LNCaP clone FGC (cell line): ENCODE measurements at regions not wholly inside any gene's neighbourhood (a gene's known extent, or its start where the extent isn't known, plus 50 kb on each side); places are given as distances from the start of the nearest gene placed in this dataset.

Experiments used
- DNase-seq: peaks from one replicate; pipeline ENCODE4 v3.0.0-alpha.2; 2011; ENCODE audit warnings: low read depth
- H3K4me3 ChIP-seq: 2 replicates; pipeline ENCODE4 v1.5.1; 2011; ENCODE audit warnings: mild to moderate bottlenecking, low read depth, low read length, control low read depth
- TF ChIP-seq, protein P1 (sequence below): IDR thresholded peaks from 2 replicates; pipeline ENCODE4 v1.5.1; 2012; ENCODE audit warnings: mild to moderate bottlenecking; ENCODE audit not compliant: control insufficient read depth, insufficient read depth; ENCODE audit errors: extremely low read depth

DNA sequence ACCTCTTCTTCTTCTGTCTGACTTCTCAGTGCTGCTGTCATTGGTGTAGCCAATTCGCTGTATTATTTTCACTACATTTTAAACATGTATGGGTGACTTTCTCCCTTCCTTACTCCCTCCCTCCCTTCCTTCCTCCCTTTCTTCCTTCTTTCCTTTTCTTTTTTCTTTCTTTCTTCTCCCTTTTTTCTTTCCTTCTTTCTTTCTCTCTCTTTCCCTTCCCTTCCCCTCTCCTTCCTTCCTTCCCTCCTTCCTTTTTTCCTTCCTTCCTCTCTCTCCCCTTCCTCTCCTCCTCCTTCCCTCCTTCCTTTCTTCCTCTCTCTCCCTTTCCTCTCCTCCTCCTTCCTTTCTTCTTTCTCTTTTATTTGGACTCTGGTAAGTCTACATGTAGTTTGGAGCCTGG is 240.8 kb downstream of the GATA3 start:
- DNase-seq: no peak
- no peak overlapping the region for H3K4me3 ChIP-seq
- TF ChIP-seq, protein P1, sequence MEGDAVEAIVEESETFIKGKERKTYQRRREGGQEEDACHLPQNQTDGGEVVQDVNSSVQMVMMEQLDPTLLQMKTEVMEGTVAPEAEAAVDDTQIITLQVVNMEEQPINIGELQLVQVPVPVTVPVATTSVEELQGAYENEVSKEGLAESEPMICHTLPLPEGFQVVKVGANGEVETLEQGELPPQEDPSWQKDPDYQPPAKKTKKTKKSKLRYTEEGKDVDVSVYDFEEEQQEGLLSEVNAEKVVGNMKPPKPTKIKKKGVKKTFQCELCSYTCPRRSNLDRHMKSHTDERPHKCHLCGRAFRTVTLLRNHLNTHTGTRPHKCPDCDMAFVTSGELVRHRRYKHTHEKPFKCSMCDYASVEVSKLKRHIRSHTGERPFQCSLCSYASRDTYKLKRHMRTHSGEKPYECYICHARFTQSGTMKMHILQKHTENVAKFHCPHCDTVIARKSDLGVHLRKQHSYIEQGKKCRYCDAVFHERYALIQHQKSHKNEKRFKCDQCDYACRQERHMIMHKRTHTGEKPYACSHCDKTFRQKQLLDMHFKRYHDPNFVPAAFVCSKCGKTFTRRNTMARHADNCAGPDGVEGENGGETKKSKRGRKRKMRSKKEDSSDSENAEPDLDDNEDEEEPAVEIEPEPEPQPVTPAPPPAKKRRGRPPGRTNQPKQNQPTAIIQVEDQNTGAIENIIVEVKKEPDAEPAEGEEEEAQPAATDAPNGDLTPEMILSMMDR: no peak

DNA sequence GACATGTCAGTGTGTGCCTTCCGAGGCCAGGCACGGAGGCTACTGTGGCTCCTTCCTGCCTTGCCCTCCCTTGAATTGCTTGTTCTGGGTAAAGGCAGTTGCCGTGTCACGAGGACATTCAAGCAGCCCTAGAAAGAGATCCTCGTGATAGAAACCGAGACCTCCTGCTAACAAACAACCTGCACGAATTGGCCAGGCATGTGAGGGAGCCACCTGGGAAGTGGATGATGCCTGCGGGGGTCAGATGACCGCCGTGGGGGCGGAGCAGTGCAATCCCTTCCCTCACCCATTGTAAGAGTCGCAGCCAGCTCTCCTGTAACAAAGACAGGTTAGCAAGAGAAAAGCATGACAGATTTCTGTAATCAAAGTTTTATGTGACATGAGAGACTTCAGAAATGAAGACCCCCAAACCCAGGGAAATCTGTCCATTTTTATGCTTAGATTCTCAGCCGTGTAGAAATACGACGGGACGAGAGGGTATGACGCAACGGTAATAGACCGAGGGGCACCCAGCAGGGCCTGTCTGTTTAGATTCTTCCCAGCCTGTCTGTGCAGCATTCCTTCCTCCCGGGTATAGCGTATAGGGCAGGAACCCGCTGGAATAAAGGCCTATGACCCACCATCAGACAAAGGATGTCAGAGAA is 241.7 kb downstream of the GATA3 start:
- TF ChIP-seq, protein P1: no peak
- no peak overlapping the region for H3K4me3 ChIP-seq
- no peak for DNase-seq

DNA sequence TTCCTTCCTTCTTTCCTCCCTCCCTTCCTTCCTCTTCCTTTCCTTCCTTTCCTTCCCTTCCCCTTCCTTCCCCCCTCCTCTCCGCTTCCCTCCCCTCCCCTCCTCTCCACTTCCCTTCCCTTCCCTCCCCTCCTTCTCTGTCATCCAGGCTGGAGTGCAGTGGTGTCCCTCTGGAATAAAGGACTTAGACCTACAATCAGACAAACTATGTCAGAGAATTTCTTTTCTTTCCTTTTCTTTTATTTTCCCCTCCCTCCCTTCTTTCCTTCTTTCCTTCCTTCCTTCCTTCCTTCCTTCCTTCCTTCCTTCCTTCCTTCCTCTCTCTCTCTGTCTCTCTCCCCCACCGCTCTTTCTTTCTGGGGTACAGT is 242.2 kb downstream of the GATA3 start:
- H3K4me3 ChIP-seq: no peak overlapping the region
- no peak for DNase-seq
- TF ChIP-seq, protein P1: no peak

DNA sequence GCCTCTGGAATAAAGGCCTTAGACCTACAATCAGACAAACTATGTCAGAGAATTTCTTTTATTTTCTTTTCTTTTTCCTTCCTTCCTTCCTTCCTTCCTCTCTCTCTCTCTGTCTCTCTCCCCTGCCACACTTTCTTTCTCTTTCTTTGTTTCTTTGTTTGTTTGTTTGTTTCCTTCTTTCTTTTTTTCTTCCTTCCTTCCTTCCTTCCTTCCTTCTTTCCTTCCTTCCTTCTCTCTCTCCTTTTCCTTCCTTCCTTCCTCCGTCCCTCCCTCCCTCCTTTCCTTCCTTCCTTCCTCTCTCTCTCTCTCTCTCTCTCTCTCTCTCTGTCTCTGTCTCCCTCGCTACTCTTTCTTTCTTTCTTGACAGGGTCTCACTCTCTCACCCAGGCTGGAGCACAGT is 242.6 kb downstream of the GATA3 start:
- no peak for DNase-seq
- TF ChIP-seq, protein P1: no peak
- no peak overlapping the region for H3K4me3 ChIP-seq

DNA sequence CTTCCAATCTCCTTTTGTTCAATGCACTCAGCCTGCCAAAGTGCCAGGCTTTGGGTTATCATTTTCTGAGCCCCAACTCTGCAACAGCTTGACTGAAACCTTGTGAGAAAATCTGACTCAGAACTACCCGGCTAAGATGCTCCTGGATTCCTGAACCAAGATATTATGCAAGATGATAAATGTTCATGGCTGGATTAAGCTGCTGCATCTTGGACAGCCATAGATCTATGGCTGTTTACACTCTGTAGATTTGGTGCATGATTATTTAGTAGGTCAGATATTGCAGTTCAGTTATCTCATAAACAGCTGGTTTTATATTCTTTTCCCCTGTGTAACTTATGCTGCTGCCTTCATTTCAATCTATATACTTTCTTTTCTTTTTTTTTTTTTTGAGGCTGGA is 243.5 kb downstream of the GATA3 start:
- no peak overlapping the region for H3K4me3 ChIP-seq
- DNase-seq: no peak
- TF ChIP-seq, protein P1: no peak

DNA sequence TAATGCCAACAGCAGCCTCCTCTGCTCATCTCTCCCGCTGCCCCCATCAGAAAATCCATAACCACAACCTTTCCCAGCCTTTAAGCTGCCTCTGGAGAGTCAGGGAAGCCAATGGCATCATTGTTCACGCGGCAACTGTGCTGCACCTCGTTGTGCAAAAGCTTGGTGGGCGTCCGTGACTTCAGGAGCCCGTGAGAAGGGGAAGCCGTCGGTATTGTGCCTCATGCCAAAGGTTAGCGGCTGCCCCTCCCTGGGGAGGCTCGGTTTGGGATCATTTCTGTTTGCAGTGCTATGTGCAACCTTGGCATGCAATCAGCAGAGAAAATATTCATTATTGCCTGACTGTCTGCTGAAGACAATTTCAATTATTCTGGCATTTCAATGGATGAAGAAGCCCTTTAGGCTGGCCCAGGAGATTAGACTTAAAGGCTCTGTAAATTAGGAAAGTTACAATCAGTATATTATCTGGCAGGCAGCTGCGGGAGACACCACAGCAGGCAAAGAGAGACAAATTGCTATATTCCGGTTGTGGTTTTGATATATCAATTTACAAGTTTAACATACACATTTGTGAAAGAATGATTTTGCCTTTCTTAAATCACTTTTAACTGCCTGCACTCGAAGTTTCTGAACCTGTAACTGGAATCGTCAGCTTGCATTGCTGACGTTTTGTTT is 244.5 kb downstream of the GATA3 start:
- no peak overlapping the region for H3K4me3 ChIP-seq
- no peak for DNase-seq
- TF ChIP-seq, protein P1: no peak

DNA sequence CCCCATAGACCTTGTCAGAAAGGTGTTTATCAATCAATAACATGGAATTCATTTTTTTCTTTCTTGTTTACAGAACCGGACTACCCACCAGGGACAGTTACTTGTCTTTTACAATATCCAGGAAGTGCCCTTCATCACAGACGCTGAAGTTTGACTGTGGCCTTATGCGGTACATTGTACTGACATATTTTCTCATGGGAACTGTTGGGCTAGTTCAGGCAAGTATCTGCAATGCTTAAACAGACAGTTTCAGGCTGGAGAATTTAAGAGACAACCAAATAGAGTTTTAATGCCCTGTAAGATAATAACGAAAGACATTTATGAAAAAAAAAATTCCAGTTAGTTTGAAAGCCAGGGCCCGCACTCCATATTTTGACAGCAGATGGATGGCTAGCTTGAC is 246.4 kb downstream of the GATA3 start:
- TF ChIP-seq, protein P1: no peak
- no peak overlapping the region for H3K4me3 ChIP-seq
- DNase-seq: no peak
